IMR-90 (cell line): ENCODE measurements at regions not wholly inside any gene's neighbourhood (a gene's known extent, or its start where the extent isn't known, plus 50 kb on each side); places are given as distances from the start of the nearest gene placed in this dataset.

Source experiments
- CTCF ChIP-seq: conservative IDR thresholded peaks from 2 replicates; pipeline ENCODE4 v1.5.1; 2012; ENCODE audit warnings: mild to moderate bottlenecking, low read depth, low read length, improper control_type of control experiment
- POLR2A ChIP-seq: IDR thresholded peaks from 2 replicates; pipeline ENCODE4 v1.6.1; 2012; ENCODE audit warnings: mild to moderate bottlenecking, low read depth, low read length

DNA sequence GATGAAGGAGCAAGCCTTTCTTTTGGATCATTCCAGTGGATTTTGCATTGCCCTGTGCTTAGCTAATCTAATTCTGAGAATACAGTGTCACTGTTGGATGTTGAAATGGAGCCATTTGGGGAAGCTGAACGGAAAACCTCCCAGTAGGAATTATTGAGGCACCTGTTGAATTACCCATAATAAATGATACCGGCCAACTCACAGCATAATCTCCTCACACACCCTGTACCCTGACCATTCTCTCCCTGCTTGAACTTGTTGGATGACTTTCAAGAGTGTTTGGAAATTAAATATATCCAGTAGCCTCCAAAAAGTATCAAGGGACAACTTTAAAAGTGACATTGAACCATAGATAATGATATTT is 171.4 kb upstream of the HES1 start:
- no peak for TF ChIP-seq CTCF
- TF ChIP-seq POLR2A, result no peak
